Kidney tubule cell (primary cell): ENCODE measurements at regions not wholly inside any gene's neighbourhood (a gene's known extent, or its start where the extent isn't known, plus 50 kb on each side); places are given as distances from the start of the nearest gene placed in this dataset.

Experiments
- DNase-seq: peaks from one replicate; pipeline ENCODE4 v3.0.0-alpha.2; 2018; ENCODE audit warnings: low spot score

GRCh38 chr5:40041452-40041851 is 616.7 kb upstream of the DAB2 start:
- DNase-seq = peak; percentile 72

GRCh38 chr5:40037713-40038112 is 612.9 kb upstream of the DAB2 start:
- DNase-seq = peak; percentile 29

DNA sequence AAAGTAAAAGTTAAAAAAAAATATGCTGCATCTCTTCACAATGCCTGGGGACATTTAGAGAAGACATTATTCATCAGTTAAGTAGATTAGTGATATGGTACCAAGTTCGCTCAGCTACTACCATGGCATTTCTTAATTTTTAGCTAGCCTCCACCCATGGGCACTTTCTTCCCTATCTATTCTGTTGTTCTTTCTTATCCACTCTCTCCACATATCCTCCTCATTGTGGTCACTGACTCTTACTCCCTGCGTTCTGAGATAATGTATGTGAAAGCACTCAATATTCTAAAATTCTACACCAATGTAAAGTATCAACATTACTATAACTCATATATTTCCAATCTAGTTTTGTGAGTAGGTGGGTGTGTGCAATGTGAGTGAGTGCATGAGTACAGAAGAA is 609.7 kb upstream of the DAB2 start:
- no peak for DNase-seq

DNA sequence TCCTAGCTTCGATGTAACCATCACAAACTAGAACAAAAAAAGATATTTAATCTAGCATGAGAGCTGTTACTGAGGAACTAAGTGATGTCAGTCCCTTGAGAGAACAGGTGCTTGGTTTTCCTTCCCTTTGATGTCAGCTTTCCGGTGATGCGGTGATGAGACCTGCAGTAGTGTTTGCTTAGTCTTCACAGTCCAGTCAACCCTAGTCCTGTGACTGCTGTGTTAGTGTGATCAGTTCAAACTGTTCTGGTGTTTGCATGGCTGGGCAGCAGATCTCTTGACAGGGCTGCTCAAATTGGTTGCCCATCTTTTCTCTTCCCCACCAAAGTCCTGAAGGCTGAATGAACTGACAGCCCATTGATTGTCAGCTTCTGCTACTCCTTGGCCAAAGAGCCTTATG is 608.6 kb upstream of the DAB2 start:
- peak; percentile 66 for DNase-seq

DNA sequence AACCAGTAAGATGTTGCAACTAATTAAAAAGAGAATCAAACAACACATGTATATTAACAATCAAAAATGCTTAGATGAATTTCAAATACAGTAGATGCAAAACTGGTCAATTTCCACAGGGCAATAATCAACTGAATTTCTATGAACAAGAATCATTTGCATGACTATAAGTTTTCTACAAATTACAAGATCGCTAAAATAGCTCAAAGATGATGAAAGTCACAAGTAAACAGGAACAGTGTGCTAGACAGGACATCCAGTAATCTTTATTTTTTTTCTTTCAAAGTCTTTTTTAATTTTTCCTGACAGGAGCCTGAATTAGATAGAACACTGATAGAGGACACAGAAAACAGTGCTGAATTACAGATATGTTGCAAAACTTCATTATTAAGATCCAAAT is 608.2 kb upstream of the DAB2 start:
- no peak for DNase-seq

- peak; percentile 57 for DNase-seq
Observed at GRCh38 chr5:40030661-40031060, 605.9 kb upstream of the DAB2 start.

- DNase-seq = no peak
Observed at GRCh38 chr5:40029711-40030495, 605.1 kb upstream of the DAB2 start.

GRCh38 chr5:40027400-40027799 is 602.6 kb upstream of the DAB2 start:
- peak; percentile 78 for DNase-seq

DNA sequence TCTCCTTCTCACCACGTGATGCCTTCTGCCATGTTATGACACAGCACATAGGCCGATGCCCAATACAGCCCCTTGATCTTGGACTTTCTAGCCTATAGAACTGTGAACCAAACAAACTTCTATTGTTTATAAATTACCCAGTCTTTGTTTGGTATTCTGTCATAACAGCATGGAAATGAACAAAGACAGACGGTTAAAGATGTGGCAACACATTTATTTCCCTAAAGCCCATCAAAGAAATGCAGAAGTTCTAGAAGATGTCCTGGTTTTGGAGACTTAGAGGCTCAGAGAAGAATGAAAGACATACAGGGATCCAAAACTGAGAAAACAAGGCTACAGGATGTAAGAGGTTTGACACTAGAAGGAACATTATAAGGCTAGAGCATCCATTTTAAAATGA is 600.8 kb upstream of the DAB2 start:
- no peak for DNase-seq

GRCh38 chr5:40022057-40022456 is 597.3 kb upstream of the DAB2 start:
- no peak for DNase-seq

- no peak for DNase-seq
Observed at GRCh38 chr5:40021007-40021406, 596.2 kb upstream of the DAB2 start.

- no peak for DNase-seq
Observed at GRCh38 chr5:40017918-40018317, 593.1 kb upstream of the DAB2 start.

- peak; percentile 8 for DNase-seq
Observed at GRCh38 chr5:40017135-40017534, 592.4 kb upstream of the DAB2 start.

- no peak for DNase-seq
Observed at GRCh38 chr5:40010436-40010835, 585.7 kb upstream of the DAB2 start.

DNA sequence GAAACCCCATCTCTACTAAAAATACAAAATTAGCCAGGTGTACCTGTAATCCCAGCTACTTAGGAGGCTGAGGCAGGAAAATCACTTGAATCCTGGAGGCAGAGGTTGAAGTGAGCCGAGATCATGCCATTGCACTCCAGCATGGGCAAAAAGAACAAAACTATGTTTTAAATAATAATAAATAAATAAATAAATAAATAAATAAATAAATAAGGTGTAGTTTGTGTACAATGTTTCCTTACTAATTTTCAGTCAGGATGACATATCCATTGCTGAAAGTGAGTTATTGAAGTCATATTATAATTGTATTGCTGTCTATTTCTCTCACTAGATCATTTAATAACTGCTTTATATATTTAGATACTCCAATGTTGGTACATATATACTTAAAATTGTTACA is 581.5 kb upstream of the DAB2 start:
- no peak for DNase-seq

DNA sequence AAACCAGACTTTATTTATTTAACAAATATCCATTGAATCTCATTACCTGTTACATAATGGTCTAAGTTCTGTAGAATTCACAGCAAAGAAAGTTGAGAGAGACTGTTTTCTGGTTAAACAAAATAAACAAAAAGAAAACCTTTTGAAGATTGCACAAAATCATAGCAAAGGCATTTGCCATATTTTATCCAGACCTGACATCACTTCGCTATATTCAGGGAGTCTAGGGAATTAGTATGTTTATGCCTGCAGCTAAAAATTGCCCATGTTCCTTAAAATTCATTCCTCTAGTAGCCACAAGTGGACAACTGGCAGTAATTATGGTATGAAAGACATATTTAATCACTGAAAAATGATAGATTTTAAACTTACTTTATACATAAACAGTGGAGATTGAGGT is 577.0 kb upstream of the DAB2 start:
- no peak for DNase-seq

GRCh38 chr5:39998518-39998917 is 573.7 kb upstream of the DAB2 start:
- no peak for DNase-seq

GRCh38 chr5:39995990-39996389 is 571.2 kb upstream of the DAB2 start:
- DNase-seq = no peak

GRCh38 chr5:39992617-39993202 is 567.9 kb upstream of the DAB2 start:
- no peak for DNase-seq

DNA sequence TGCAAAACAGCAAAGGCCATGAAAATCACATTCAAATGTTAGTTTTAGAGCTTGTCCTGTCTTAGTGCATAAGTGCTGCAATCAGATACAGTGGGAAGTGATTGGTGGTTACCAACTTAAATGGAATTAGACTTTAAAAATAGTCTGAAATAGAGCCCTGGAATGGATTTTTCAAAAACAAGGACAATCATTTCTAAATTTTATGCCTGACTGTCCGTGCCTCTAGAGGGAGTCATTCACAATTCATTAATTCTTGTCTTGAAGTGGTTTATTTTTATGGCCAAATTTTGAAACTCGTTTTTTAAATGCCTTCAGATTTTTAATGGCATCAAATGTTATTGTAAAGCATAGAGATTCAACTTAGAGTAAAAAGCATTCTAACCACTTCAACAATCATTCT is 561.8 kb upstream of the DAB2 start:
- no peak for DNase-seq

DNA sequence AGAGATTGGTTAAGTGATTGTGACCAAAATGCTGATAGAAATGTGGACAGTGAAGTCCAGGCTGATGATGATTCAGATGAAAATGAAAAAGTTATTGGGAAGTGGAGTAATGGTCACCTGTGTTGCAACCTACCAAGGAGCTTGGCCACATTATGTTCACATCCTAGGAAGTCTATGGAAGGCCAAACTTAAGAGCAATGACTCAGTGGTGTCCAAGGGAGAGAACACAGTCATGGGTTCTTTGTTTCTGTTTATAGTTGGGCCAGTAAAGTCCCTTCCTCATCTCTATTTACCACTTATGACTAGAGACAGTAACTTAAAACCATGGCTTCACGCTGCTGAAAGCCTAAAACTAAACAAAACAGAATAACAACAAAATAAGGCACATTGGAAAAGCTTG is 555.3 kb upstream of the DAB2 start:
- no peak for DNase-seq

GRCh38 chr5:39977066-39977655 is 552.4 kb upstream of the DAB2 start:
- no peak for DNase-seq

GRCh38 chr5:39970117-39970798 is 545.5 kb upstream of the DAB2 start:
- DNase-seq = no peak
